RWPE2 (cell line): ENCODE measurements at regions not wholly inside any gene's neighbourhood (a gene's known extent, or its start where the extent isn't known, plus 50 kb on each side); places are given as distances from the start of the nearest gene placed in this dataset.

Experiments used
- ATAC-seq: fragments of 200-7000 bp; cut with Tn5 transposase; 3 replicates; pipeline ENCODE4 v1.9.1; 2021; ENCODE audit warnings: low read depth
- DNase-seq: peaks from one replicate; pipeline ENCODE4 v3.0.0-alpha.2; 2020; ENCODE audit warnings: low spot score
- H3K27ac ChIP-seq: fragments of 450-650 bp; 2 replicates; pipeline ENCODE4 v1.5.1; 2017; ENCODE audit warnings: mild to moderate bottlenecking; ENCODE audit not compliant: poor library complexity, severe bottlenecking
- H3K27me3 ChIP-seq: fragments of 250-450 bp; sonication (Bioruptor Pico); 2 replicates; pipeline ENCODE4 v1.5.1; 2021; ENCODE audit warnings: mild to moderate bottlenecking, moderate library complexity; ENCODE audit not compliant: insufficient read depth, poor library complexity, severe bottlenecking
- H3K36me3 ChIP-seq: fragments of 250-450 bp; sonication (Bioruptor Pico); 2 replicates; pipeline ENCODE4 v1.5.1; 2020; ENCODE audit warnings: low read depth, mild to moderate bottlenecking, moderate library complexity
- H3K4me1 ChIP-seq: fragments of 250-450 bp; sonication (Bioruptor Pico); 2 replicates; pipeline ENCODE4 v1.5.1; 2021; ENCODE audit warnings: mild to moderate bottlenecking, moderate library complexity; ENCODE audit not compliant: insufficient read depth, poor library complexity, severe bottlenecking
- H3K4me3 ChIP-seq: fragments of 250-450 bp; sonication (Bioruptor Pico); 2 replicates; pipeline ENCODE4 v1.5.1; 2021; ENCODE audit warnings: mild to moderate bottlenecking, moderate library complexity; ENCODE audit not compliant: severe bottlenecking
- H3K9me3 ChIP-seq: fragments of 250-450 bp; sonication (Bioruptor Pico); 2 replicates; pipeline ENCODE4 v1.5.1; 2021; ENCODE audit warnings: mild to moderate bottlenecking, moderate library complexity; ENCODE audit not compliant: severe bottlenecking
- CTCF ChIP-seq: fragments of 450-650 bp; IDR thresholded peaks from one replicate; pipeline ENCODE4 v1.5.1; 2017; ENCODE audit warnings: mild to moderate bottlenecking, moderate library complexity; ENCODE audit not compliant: poor library complexity, severe bottlenecking

GRCh38 chr21:21751286-21751685, 753.1 kb downstream of the NCAM2 start:
- Histone ChIP-seq H3K36me3 (no peaks in the 10 kb centered on the region), H3K27ac (no peak overlapping the region), H3K9me3 (no peaks in the 10 kb centered on the region), H3K4me1 (no peaks in the 10 kb centered on the region), H3K4me3 (no peak overlapping the region), H3K27me3 (peaks cover 13% of the 10 kb centered on the region)
- ATAC-seq = no peak
- DNase-seq = no peak
- no peak for TF ChIP-seq CTCF

GRCh38 chr21:21762855-21763254, 764.6 kb downstream of the NCAM2 start:
- H3K4me3 ChIP-seq = no peak overlapping the region
- no peaks in the 10 kb centered on the region for H3K4me1 ChIP-seq
- peaks cover 6% of the 10 kb centered on the region for H3K27me3 ChIP-seq
- H3K27ac ChIP-seq = no peak overlapping the region
- TF ChIP-seq CTCF = no peak
- H3K9me3 ChIP-seq = no peaks in the 10 kb centered on the region
- no peak for ATAC-seq
- H3K36me3 ChIP-seq = no peaks in the 10 kb centered on the region
- DNase-seq = no peak

- Histone ChIP-seq H3K9me3 (no peaks in the 10 kb centered on the region), H3K4me3 (no peak overlapping the region), H3K27ac (no peak overlapping the region), H3K4me1 (no peaks in the 10 kb centered on the region), H3K36me3 (no peaks in the 10 kb centered on the region), H3K27me3 (peaks cover 6% of the 10 kb centered on the region)
- DNase-seq (no peak), ATAC-seq (no peak)
- TF ChIP-seq CTCF = no peak
Measured at GRCh38 chr21:21764281-21764680, 766.1 kb downstream of the NCAM2 start.

- Histone ChIP-seq H3K4me3 (no peak overlapping the region), H3K27ac (no peak overlapping the region), H3K27me3 (peaks cover 6% of the 10 kb centered on the region), H3K36me3 (no peaks in the 10 kb centered on the region), H3K9me3 (no peaks in the 10 kb centered on the region), H3K4me1 (no peaks in the 10 kb centered on the region)
- DNase-seq (no peak), ATAC-seq (no peak)
- no peak for TF ChIP-seq CTCF
Measured at GRCh38 chr21:21767276-21767675, 769.1 kb downstream of the NCAM2 start.

- Histone ChIP-seq H3K4me3 (no peak overlapping the region), H3K27me3 (no peaks in the 10 kb centered on the region), H3K4me1 (no peaks in the 10 kb centered on the region), H3K27ac (no peak overlapping the region), H3K9me3 (no peaks in the 10 kb centered on the region), H3K36me3 (no peaks in the 10 kb centered on the region)
- no peak for DNase-seq
- no peak for TF ChIP-seq CTCF
- no peak for ATAC-seq
Measured at GRCh38 chr21:21788591-21788990, 790.4 kb downstream of the NCAM2 start.
